ENCODE measurements at regions not wholly inside any gene's neighbourhood (a gene's known extent, or its start where the extent isn't known, plus 50 kb on each side); places are given as distances from the start of the nearest gene placed in this dataset.

- in situ Hi-C loops (cut with MboI) (no loop called here), intact Hi-C loops (cut with micrococcal nuclease; ENCODE audit: unreplicated experiment) (no loop called here)
- Histone ChIP-seq H3K9me3 (replicated peaks; ENCODE audit: control insufficient read depth, insufficient read depth, low read length) (no peaks in the 10 kb centered on the region; the same call in 2 of the 3 replicates), H3K79me2 (ENCODE audit: control insufficient read depth, insufficient read depth, low read length) (no peaks in the 10 kb centered on the region), H3K27me3 (replicated peaks in 1 of 2; ENCODE audit: control insufficient read depth in 2 of 2, insufficient read depth in 2 of 2, low read length in 1 of 2) (no peaks in the 10 kb centered on the region), H3K9ac (ENCODE audit: control insufficient read depth, insufficient read depth, low read length) (no peak overlapping the region), H2AFZ (ENCODE audit: control insufficient read depth, low read depth, low read length) (no peak overlapping the region), H4K20me1 (ENCODE audit: control insufficient read depth, insufficient read depth) (no peaks in the 10 kb centered on the region), H3K36me3 (ENCODE audit: control insufficient read depth in 2 of 2, insufficient read depth in 2 of 2, low read length in 1 of 2) (no peaks in the 10 kb centered on the region), H3K4me2 (ENCODE audit: control insufficient read depth, insufficient read depth) (no peak overlapping the region), H3K27ac (ENCODE audit: control insufficient read depth, insufficient read depth) (no peak overlapping the region), H3K4me3 (no peak overlapping the region), H3K4me1 (ENCODE audit: control insufficient read depth, insufficient read depth, low read length) (no peaks in the 10 kb centered on the region)
- POLR2A ChIA-PET, result no interaction called here
- peak; percentile 42; the same call in 1 of the 2 replicates for TF ChIP-seq SPI1 (IDR thresholded peaks at IDR 0.05; ENCODE audit: borderline replicate concordance, insufficient read depth, low read depth, low read length)
- no peak for TF ChIP-seq IKZF2 (IDR thresholded peaks at IDR 0.05)
- WGBS (ENCODE audit: insufficient coverage, insufficient replicate concordance, low lambda C conversion rate, missing lambda C conversion rate), result 19% methylated on average over 3 of the region's 3 CpGs
- DNase-seq (ENCODE audit: low read depth, low spot score) (no peak), ATAC-seq (no peak), FAIRE-seq (no peak)
- no TSS peak for BruUV-seq (replicated peaks)
- CTCF ChIA-PET, result no interaction called here
- RAD21 ChIA-PET (ENCODE audit: unreplicated experiment), result no interaction called here
- SMC1A ChIA-PET (ENCODE audit: uncharacterized antibody, unreplicated experiment), result no interaction called here
These were observed 72.0 kb upstream of the MSX1 start for GRCh38 chr4:4787421-4787820.

GRCh38 chr4:4784379-4784778, 75.1 kb upstream of the MSX1 start:
- Histone ChIP-seq H3K4me2 (ENCODE audit: control insufficient read depth, insufficient read depth) (no peak overlapping the region), H4K20me1 (ENCODE audit: control insufficient read depth, insufficient read depth) (no peaks in the 10 kb centered on the region), H3K27ac (ENCODE audit: control insufficient read depth, insufficient read depth) (no peak overlapping the region), H3K9me3 (replicated peaks; ENCODE audit: control insufficient read depth, insufficient read depth, low read length) (no peaks in the 10 kb centered on the region; the same call in 1 of the 3 replicates), H3K79me2 (ENCODE audit: control insufficient read depth, insufficient read depth, low read length) (no peaks in the 10 kb centered on the region), H3K27me3 (replicated peaks in 1 of 2; ENCODE audit: control insufficient read depth in 2 of 2, insufficient read depth in 2 of 2, low read length in 1 of 2) (no peaks in the 10 kb centered on the region), H3K9ac (ENCODE audit: control insufficient read depth, insufficient read depth, low read length) (no peak overlapping the region), H2AFZ (ENCODE audit: control insufficient read depth, low read depth, low read length) (no peak overlapping the region), H3K36me3 (ENCODE audit: control insufficient read depth in 2 of 2, insufficient read depth in 2 of 2, low read length in 1 of 2) (no peaks in the 10 kb centered on the region), H3K4me3 (no peak overlapping the region), H3K4me1 (ENCODE audit: control insufficient read depth, insufficient read depth, low read length) (no peaks in the 10 kb centered on the region)
- POLR2A ChIA-PET, result no interaction called here
- intact Hi-C loops (cut with micrococcal nuclease; ENCODE audit: unreplicated experiment) (no loop called here), in situ Hi-C loops (cut with MboI) (no loop called here)
- CTCF ChIA-PET, result no interaction called here
- SMC1A ChIA-PET (ENCODE audit: uncharacterized antibody, unreplicated experiment), result no interaction called here
- no TSS peak for BruUV-seq (replicated peaks)
- FAIRE-seq (no peak), ATAC-seq (no peak), DNase-seq (ENCODE audit: low read depth, low spot score) (no peak)
- RAD21 ChIA-PET (ENCODE audit: unreplicated experiment), result no interaction called here
- 87% methylated on average over 5 of the region's 5 CpGs for WGBS (ENCODE audit: insufficient coverage, insufficient replicate concordance, low lambda C conversion rate, missing lambda C conversion rate)
- TF ChIP-seq, protein P1, sequence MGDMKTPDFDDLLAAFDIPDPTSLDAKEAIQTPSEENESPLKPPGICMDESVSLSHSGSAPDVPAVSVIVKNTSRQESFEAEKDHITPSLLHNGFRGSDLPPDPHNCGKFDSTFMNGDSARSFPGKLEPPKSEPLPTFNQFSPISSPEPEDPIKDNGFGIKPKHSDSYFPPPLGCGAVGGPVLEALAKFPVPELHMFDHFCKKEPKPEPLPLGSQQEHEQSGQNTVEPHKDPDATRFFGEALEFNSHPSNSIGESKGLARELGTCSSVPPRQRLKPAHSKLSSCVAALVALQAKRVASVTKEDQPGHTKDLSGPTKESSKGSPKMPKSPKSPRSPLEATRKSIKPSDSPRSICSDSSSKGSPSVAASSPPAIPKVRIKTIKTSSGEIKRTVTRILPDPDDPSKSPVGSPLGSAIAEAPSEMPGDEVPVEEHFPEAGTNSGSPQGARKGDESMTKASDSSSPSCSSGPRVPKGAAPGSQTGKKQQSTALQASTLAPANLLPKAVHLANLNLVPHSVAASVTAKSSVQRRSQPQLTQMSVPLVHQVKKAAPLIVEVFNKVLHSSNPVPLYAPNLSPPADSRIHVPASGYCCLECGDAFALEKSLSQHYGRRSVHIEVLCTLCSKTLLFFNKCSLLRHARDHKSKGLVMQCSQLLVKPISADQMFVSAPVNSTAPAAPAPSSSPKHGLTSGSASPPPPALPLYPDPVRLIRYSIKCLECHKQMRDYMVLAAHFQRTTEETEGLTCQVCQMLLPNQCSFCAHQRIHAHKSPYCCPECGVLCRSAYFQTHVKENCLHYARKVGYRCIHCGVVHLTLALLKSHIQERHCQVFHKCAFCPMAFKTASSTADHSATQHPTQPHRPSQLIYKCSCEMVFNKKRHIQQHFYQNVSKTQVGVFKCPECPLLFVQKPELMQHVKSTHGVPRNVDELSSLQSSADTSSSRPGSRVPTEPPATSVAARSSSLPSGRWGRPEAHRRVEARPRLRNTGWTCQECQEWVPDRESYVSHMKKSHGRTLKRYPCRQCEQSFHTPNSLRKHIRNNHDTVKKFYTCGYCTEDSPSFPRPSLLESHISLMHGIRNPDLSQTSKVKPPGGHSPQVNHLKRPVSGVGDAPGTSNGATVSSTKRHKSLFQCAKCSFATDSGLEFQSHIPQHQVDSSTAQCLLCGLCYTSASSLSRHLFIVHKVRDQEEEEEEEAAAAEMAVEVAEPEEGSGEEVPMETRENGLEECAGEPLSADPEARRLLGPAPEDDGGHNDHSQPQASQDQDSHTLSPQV (IDR thresholded peaks at IDR 0.05), result no peak
- TF ChIP-seq, protein P2, sequence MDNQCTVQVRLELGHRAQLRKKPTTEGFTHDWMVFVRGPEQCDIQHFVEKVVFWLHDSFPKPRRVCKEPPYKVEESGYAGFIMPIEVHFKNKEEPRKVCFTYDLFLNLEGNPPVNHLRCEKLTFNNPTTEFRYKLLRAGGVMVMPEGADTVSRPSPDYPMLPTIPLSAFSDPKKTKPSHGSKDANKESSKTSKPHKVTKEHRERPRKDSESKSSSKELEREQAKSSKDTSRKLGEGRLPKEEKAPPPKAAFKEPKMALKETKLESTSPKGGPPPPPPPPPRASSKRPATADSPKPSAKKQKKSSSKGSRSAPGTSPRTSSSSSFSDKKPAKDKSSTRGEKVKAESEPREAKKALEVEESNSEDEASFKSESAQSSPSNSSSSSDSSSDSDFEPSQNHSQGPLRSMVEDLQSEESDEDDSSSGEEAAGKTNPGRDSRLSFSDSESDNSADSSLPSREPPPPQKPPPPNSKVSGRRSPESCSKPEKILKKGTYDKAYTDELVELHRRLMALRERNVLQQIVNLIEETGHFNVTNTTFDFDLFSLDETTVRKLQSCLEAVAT (IDR thresholded peaks at IDR 0.05), result no peak
- TF ChIP-seq KDM1A (IDR thresholded peaks at IDR 0.05; ENCODE audit: borderline replicate concordance) (no peak), PBX3 (IDR thresholded peaks at IDR 0.05; ENCODE audit: insufficient replicate concordance, low read depth, low read length) (no peak), WRNIP1 (IDR thresholded peaks at IDR 0.05; ENCODE audit: borderline replicate concordance, low read depth, low read length) (no peak), TBL1XR1 (IDR thresholded peaks at IDR 0.05; ENCODE audit: low read depth, low read length) (no peak), MEF2B (IDR thresholded peaks at IDR 0.05; ENCODE audit: partially characterized antibody, poor library complexity, severe bottlenecking) (no peak), SMAD5 (IDR thresholded peaks at IDR 0.05; ENCODE audit: low read depth) (no peak)

All from GM12878 (cell line).